GM12891 (cell line): ENCODE measurements at regions not wholly inside any gene's neighbourhood (a gene's known extent, or its start where the extent isn't known, plus 50 kb on each side); places are given as distances from the start of the nearest gene placed in this dataset.

Source experiments
- DNase-seq: peaks from one replicate; pipeline ENCODE4 v3.0.0; 2011; ENCODE audit warnings: low spot score; ENCODE audit not compliant: insufficient read length
- FAIRE-seq: peaks from 2 replicates; lab custom pipeline; 2011; peaks lifted over from hg19 to GRCh38; lab: Jason Lieb, UNC
- PAX5 ChIP-seq: IDR thresholded peaks from 2 replicates; pipeline ENCODE4 v1.6.1; 2011; ENCODE audit warnings: low read length, moderate library complexity, mild to moderate bottlenecking; ENCODE audit not compliant: insufficient read depth, severe bottlenecking
- POLR2A ChIP-seq: IDR thresholded peaks from 2 replicates; pipeline ENCODE4 v1.6.1; 2011; ENCODE audit warnings: low read depth, low read length, control low read depth
- POLR2AphosphoS5 ChIP-seq: IDR thresholded peaks from 2 replicates; pipeline ENCODE4 v1.6.1; 2011; ENCODE audit warnings: low read depth, low read length, control low read depth
- POU2F2 ChIP-seq: IDR thresholded peaks from 2 replicates; pipeline ENCODE4 v1.6.1; 2011; ENCODE audit warnings: low read depth, mild to moderate bottlenecking, control low read depth, low read length, moderate library complexity
- SPI1 ChIP-seq: IDR thresholded peaks from 2 replicates; pipeline ENCODE4 v1.6.1; 2011; ENCODE audit warnings: low read depth, low read length, control low read depth
- TAF1 ChIP-seq: IDR thresholded peaks from 2 replicates; pipeline ENCODE4 v1.6.1; 2011; ENCODE audit warnings: low read depth, low read length, control low read depth

- TF ChIP-seq TAF1 = no peak
- TF ChIP-seq POU2F2 = no peak
- TF ChIP-seq SPI1 = no peak
- TF ChIP-seq PAX5 = no peak
- TF ChIP-seq POLR2A = no peak
- TF ChIP-seq POLR2AphosphoS5 = no peak
- no peak for DNase-seq
- FAIRE-seq = no peak
Observed at GRCh38 chr11:115047631-115048030, 369.3 kb downstream of the NXPE2 start.

DNA sequence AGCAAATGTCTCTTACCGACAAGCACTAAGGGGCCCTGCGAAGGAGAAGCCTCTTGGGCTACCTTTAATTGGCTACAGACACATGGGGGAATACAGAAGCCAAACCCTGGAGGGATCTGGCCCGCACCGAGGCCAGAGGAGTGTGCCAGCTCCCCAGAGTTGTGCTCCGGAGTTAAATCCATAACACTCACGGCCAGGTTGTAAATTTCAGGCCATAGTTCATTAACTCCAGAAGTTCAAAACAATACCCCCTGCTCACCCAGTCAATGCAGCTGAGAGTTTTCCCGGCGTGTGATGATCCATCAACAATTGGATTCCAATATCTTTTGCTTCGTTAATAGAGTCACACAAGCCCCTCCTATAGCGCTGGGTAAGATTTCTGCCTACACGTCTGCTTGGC, 371.5 kb downstream of the NXPE2 start:
- TF ChIP-seq POLR2AphosphoS5 (no peak), SPI1 (no peak), PAX5 (no peak), POU2F2 (no peak), TAF1 (no peak), POLR2A (no peak)
- FAIRE-seq (no peak), DNase-seq (no peak)

- DNase-seq (no peak), FAIRE-seq (no peak)
- TF ChIP-seq POU2F2 (no peak), SPI1 (no peak), POLR2AphosphoS5 (no peak), TAF1 (no peak), PAX5 (no peak), POLR2A (no peak)
Observed at GRCh38 chr11:115050756-115051155, 372.4 kb downstream of the NXPE2 start.

- TF ChIP-seq SPI1 (no peak), POLR2A (no peak)
- DNase-seq = no peak
- FAIRE-seq = no peak
Observed at GRCh38 chr11:115051938-115052590, 373.7 kb downstream of the NXPE2 start.

DNA sequence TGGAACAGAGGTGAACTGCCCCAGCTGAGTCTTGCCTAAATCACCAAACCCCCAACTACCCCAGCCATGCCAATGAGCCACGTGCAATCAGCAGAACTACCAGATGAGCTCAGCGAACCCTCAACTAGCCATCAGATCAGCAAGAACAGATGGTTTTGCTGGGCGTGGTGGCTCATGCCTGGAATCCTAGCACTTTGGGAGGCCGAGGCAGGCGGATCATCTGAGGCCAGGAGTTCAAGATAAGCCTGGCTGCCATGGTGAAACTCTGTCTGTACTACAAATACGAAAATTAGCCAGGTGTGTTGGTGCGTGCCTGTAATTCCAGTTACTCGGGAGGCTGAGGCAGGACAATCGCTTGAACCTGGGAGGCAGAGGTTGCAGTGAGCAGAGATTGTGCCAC, 374.3 kb downstream of the NXPE2 start:
- no peak for DNase-seq
- TF ChIP-seq POU2F2 (no peak), TAF1 (no peak), PAX5 (no peak), SPI1 (no peak), POLR2A (no peak), POLR2AphosphoS5 (no peak)
- no peak for FAIRE-seq

DNA sequence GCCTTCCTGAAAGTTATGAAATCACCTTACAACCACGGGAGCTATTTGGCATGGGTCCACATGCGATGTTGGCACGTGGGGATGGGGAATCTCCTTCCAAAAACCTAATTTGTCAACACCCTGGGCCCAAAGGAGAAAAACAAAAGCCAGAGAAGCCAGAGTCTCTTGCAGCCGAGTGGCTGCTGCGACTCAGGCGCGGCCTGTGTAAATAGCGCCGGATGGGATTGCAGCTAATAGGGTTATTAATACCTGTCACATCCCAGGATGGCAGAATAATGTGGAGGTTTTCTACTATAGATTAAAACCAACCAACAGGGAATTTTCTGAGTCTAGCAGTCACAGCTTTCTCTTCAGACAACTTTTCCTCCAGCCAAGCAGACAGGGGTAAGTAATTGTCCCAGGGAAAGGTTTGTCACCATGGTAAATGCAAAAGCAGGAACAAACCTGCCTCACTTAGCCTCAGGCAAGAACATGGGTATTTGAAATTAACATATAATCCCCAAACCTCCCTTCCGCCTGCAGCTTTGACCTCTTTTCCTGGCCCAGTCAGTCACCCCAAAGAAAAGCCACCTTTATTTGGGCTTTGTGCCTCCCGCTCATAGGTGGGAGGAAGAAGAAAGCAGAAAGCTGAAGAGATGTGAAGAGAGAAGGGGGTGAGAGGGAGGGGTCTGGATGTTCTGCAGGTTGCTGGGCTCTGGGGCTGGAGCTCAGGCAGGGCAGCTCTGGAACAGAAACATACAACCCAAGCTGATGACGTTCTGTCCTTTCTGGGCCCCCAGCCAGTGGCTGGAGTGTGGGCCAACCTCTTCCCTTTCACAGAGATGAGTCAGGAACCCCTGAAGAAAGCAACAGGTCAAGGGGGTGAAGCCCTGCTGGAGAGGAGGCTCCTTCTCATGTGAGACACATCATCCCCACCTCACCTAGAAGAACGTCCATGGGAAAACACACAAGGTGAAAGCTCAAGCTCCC, 376.5 kb downstream of the NXPE2 start:
- FAIRE-seq (no peak), DNase-seq (no peak)
- TF ChIP-seq PAX5 = no peak
- TF ChIP-seq POLR2AphosphoS5 = no peak
- TF ChIP-seq POLR2A = no peak

GRCh38 chr11:115056514-115056913, 378.2 kb downstream of the NXPE2 start:
- no peak for DNase-seq
- FAIRE-seq = no peak
- TF ChIP-seq PAX5 = no peak
- no peak for TF ChIP-seq POLR2A
- TF ChIP-seq POU2F2 = no peak
- no peak for TF ChIP-seq POLR2AphosphoS5
- no peak for TF ChIP-seq SPI1
- no peak for TF ChIP-seq TAF1

GRCh38 chr11:115060840-115061239, 382.5 kb downstream of the NXPE2 start:
- FAIRE-seq (no peak), DNase-seq (no peak)
- TF ChIP-seq POLR2AphosphoS5 (no peak), TAF1 (no peak), PAX5 (no peak), SPI1 (no peak), POLR2A (no peak), POU2F2 (no peak)

- no peak for FAIRE-seq
- TF ChIP-seq SPI1 = no peak
- TF ChIP-seq POLR2AphosphoS5 = no peak
- TF ChIP-seq TAF1 = no peak
- no peak for TF ChIP-seq PAX5
- TF ChIP-seq POU2F2 = no peak
- TF ChIP-seq POLR2A = no peak
Observed at GRCh38 chr11:115065314-115065713, 387.0 kb downstream of the NXPE2 start.

More at GRCh38 chr11:115065314-115065713, 387.0 kb downstream of the NXPE2 start:
- DNase-seq = no peak
